Panc1 (cell line): ENCODE measurements at regions not wholly inside any gene's neighbourhood (a gene's known extent, or its start where the extent isn't known, plus 50 kb on each side); places are given as distances from the start of the nearest gene placed in this dataset.

Experiments
- ATAC-seq: fragments of 200-7000 bp; cut with Tn5 transposase; 2 replicates; pipeline ENCODE4 v1.9.1; 2020; ENCODE audit warnings: mild to moderate bottlenecking, moderate library complexity
- BruUV-seq: library from RNA; stranded (reverse); fragments of 400-500 nt; replicated peaks from 2 replicates; lab custom pipeline; 2021; lab: Mats Ljungman, UMichigan
- CTCF ChIA-PET: fragments of 300-600 bp; sonication (Branson Sonifier 250); formaldehyde crosslinking; loops from one replicate; lab custom pipeline; 2022; ENCODE audit warnings: antibody characterized with exemption; lab: Charles Lee
- POLR2A ChIA-PET: fragments of 300-600 bp; sonication (Branson Sonifier 250); formaldehyde crosslinking; loops from one replicate; lab custom pipeline; 2022; ENCODE audit warnings: antibody characterized with exemption; lab: Charles Lee
- DNase-seq: peaks from one replicate; pipeline ENCODE4 v3.0.0-alpha.2; 2010; ENCODE audit warnings: low read depth, low spot score
- H3K27ac ChIP-seq: 2 replicates; pipeline ENCODE4 v1.5.1; 2011; ENCODE audit warnings: mild to moderate bottlenecking, low read length, inconsistent platforms
- H3K27me3 ChIP-seq: fragments of 200-500 bp; sonication (Bioruptor generic); 2 replicates; pipeline ENCODE4 v1.6.0; 2014; ENCODE audit warnings: low read length, inconsistent platforms; ENCODE audit not compliant: control insufficient read depth, insufficient read depth
- H3K36me3 ChIP-seq: fragments of 200-500 bp; sonication (Bioruptor generic); 2 replicates; pipeline ENCODE4 v1.5.1; 2014; ENCODE audit warnings: inconsistent platforms, mild to moderate bottlenecking, low read length, moderate library complexity; ENCODE audit not compliant: control insufficient read depth, insufficient read depth
- H3K4me1 ChIP-seq: 2 replicates; pipeline ENCODE4 v1.5.1; 2011; ENCODE audit warnings: inconsistent platforms, mild to moderate bottlenecking, low read length, moderate library complexity; ENCODE audit not compliant: control insufficient read depth, insufficient read depth
- H3K4me3 ChIP-seq, 2 experiments: 2 replicates each; pipeline ENCODE4 v1.5.1; 2011 to 2012; ENCODE audit warnings: low read depth in 2 of 2, low read length in 2 of 2, mild to moderate bottlenecking in 2 of 2, inconsistent platforms in 1 of 2, moderate library complexity in 1 of 2
- H3K9me3 ChIP-seq: fragments of 200-500 bp; sonication (Bioruptor generic); 2 replicates; pipeline ENCODE4 v1.5.1; 2014; ENCODE audit warnings: low read depth, mild to moderate bottlenecking, inconsistent platforms, low read length, moderate library complexity; ENCODE audit not compliant: control insufficient read depth, insufficient read depth
- CTCF ChIP-seq: fragments of 450-650 bp; IDR thresholded peaks from 2 replicates; pipeline ENCODE4 v1.5.1; 2017; ENCODE audit warnings: mild to moderate bottlenecking
- POLR2AphosphoS5 ChIP-seq: IDR thresholded peaks from 2 replicates; pipeline ENCODE4 v1.6.1; 2012; ENCODE audit warnings: mild to moderate bottlenecking, low read depth, low read length, moderate library complexity
- SIN3A ChIP-seq: IDR thresholded peaks from 2 replicates; pipeline ENCODE4 v1.6.1; 2012; ENCODE audit warnings: low read depth, mild to moderate bottlenecking, low read length, moderate library complexity, borderline replicate concordance; ENCODE audit not compliant: insufficient read depth
- TCF7L2 ChIP-seq: IDR thresholded peaks from 2 replicates; pipeline ENCODE4 v1.6.1; 2011; ENCODE audit warnings: mild to moderate bottlenecking, low read depth, low read length, inconsistent platforms
- in situ Hi-C: cut with HindIII; loops from 2 replicates; pipeline ENCODE4 v1.10.0; 2016; ENCODE audit warnings: low sequenced_read_pairs, low pct_unique_long_range_greater_than_20kb
- intact Hi-C: fragments of 100-400 bp; cut with micrococcal nuclease; formaldehyde crosslinking; loops from one replicate; pipeline ENCODE4 v1.10.0; 2022; ENCODE audit not compliant: unreplicated experiment
- TF ChIP-seq, protein P1 (sequence below), 2 experiments: IDR thresholded peaks; 2 replicates each; pipeline ENCODE4 v1.6.1; 2011 to 2012; ENCODE audit warnings: low read depth in 2 of 2, control low read depth in 1 of 2, low read length in 1 of 2, mild to moderate bottlenecking in 1 of 2, moderate library complexity in 1 of 2; ENCODE audit not compliant: insufficient read depth in 1 of 2

DNA sequence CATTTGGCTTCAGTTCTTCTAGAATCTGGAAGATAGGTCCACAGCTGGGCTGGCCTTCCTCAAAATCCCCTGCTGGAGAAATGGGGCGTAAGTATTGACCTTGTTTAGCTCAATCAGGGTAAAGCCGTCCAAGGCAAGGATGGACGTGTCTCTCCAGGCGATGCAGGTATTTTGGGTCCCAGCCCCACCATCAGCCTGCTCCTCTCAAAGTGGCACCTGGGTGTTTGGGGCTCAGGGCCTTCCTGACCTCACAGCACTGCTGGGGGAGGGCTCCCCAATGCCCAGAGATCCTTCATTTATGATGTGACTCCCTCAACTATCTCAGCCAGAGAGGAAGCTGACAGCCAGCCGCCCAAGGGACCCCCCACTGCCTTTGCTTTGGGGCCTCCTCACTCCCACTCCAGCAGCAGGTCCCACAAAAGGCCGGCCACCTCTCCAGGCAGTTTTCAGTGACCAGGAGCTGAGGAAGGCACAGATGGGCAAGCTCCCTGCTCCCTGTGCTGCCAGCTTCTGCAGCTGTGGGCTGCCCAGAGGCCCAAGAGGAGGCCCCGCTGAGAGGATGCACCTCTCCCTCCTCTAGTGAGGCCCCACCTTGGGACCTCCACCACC is 140.0 kb upstream of the TCERG1L start (continued):
- TF ChIP-seq POLR2AphosphoS5, result no peak

GRCh38 chr10:131452926-131453720 is 141.6 kb upstream of the TCERG1L start:
- H3K27ac ChIP-seq, result no peak overlapping the region
- ChIA-PET CTCF (no interaction called here), POLR2A (interaction anchor here (0.7 kb wide), 1 partner anchor 28 kb away, joined by 4 read pairs; no protein-coding TSS in a partner anchor)
- ATAC-seq (no peak; the same call in none of the 2 replicates), DNase-seq (no peak)
- in situ Hi-C loops (no loop called here), intact Hi-C loops (loop anchor here (10.0 kb wide), 1 partner anchor 332 kb away; no protein-coding TSS in a partner anchor)
- no TSS peak for BruUV-seq
- H3K27me3 ChIP-seq, result peaks cover 28% of the 10 kb centered on the region
- no peaks in the 10 kb centered on the region for H3K36me3 ChIP-seq
- no peak overlapping the region for H3K4me3 ChIP-seq
- H3K9me3 ChIP-seq, result no peaks in the 10 kb centered on the region
- no peak for TF ChIP-seq TCF7L2
- no peak for TF ChIP-seq SIN3A
- TF ChIP-seq CTCF, result no peak
- no peak for TF ChIP-seq POLR2AphosphoS5
- TF ChIP-seq, protein P1, sequence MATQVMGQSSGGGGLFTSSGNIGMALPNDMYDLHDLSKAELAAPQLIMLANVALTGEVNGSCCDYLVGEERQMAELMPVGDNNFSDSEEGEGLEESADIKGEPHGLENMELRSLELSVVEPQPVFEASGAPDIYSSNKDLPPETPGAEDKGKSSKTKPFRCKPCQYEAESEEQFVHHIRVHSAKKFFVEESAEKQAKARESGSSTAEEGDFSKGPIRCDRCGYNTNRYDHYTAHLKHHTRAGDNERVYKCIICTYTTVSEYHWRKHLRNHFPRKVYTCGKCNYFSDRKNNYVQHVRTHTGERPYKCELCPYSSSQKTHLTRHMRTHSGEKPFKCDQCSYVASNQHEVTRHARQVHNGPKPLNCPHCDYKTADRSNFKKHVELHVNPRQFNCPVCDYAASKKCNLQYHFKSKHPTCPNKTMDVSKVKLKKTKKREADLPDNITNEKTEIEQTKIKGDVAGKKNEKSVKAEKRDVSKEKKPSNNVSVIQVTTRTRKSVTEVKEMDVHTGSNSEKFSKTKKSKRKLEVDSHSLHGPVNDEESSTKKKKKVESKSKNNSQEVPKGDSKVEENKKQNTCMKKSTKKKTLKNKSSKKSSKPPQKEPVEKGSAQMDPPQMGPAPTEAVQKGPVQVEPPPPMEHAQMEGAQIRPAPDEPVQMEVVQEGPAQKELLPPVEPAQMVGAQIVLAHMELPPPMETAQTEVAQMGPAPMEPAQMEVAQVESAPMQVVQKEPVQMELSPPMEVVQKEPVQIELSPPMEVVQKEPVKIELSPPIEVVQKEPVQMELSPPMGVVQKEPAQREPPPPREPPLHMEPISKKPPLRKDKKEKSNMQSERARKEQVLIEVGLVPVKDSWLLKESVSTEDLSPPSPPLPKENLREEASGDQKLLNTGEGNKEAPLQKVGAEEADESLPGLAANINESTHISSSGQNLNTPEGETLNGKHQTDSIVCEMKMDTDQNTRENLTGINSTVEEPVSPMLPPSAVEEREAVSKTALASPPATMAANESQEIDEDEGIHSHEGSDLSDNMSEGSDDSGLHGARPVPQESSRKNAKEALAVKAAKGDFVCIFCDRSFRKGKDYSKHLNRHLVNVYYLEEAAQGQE (IDR thresholded peaks at IDR 0.05; ENCODE audit: insufficient read depth in 1 of 2, low read depth in 2 of 2, low read length in 1 of 2), result no peak
- H3K4me1 ChIP-seq, result no peaks in the 10 kb centered on the region

- intact Hi-C loops (loop anchor here (10.0 kb wide), 1 partner anchor 331 kb away; no protein-coding TSS in a partner anchor), in situ Hi-C loops (no loop called here)
- CTCF ChIA-PET, result interaction anchor here (0.6 kb wide), 1 partner anchor 67 kb away, joined by 3 read pairs; no protein-coding TSS in a partner anchor
- Histone ChIP-seq H3K27me3 (peaks cover 32% of the 10 kb centered on the region), H3K9me3 (no peaks in the 10 kb centered on the region), H3K4me3 (no peak overlapping the region), H3K36me3 (no peaks in the 10 kb centered on the region), H3K4me1 (no peaks in the 10 kb centered on the region), H3K27ac (no peak overlapping the region)
- TF ChIP-seq POLR2AphosphoS5, result no peak
- TF ChIP-seq CTCF, result peak; percentile 92
- POLR2A ChIA-PET, result interaction anchor here (0.7 kb wide), 1 partner anchor 27 kb away, joined by 4 read pairs; no protein-coding TSS in a partner anchor
- DNase-seq (no peak), ATAC-seq (peak; percentile 63; the same call in 1 of the 2 replicates)
- BruUV-seq, result no TSS peak
Measured at GRCh38 chr10:131453721-131454634, 142.5 kb upstream of the TCERG1L start.
